ENCODE measurements at regions not wholly inside any gene's neighbourhood (a gene's known extent, or its start where the extent isn't known, plus 50 kb on each side); places are given as distances from the start of the nearest gene placed in this dataset.

GRCh38 chr1:65584399-65584798 lies 163.9 kb downstream of the LEPR start:
- TF ChIP-seq CTCF (IDR thresholded peaks at IDR 0.05; ENCODE audit: insufficient read depth, low read depth, low read length) (no peak), EZH2 (IDR thresholded peaks at IDR 0.05; ENCODE audit: insufficient read depth, low read length) (no peak)

Measured in astrocyte (in vitro differentiated cells and primary cell).